MG63 (cell line): ENCODE measurements at regions not wholly inside any gene's neighbourhood (a gene's known extent, or its start where the extent isn't known, plus 50 kb on each side); places are given as distances from the start of the nearest gene placed in this dataset.
"Not testable (repeated sequence)": the region's sequence is repeated elsewhere in the genome, so short reads cannot be mapped to it uniquely, and the experiment has no call there.

Experiments used
- DNase-seq: peaks from one replicate; pipeline ENCODE4 v3.0.0-alpha.2; 2020
- H3K27me3 ChIP-seq: fragments of 250-450 bp; sonication (Bioruptor Pico); 2 replicates; pipeline ENCODE4 v1.5.1; 2020; ENCODE audit warnings: mild to moderate bottlenecking, moderate library complexity
- H3K36me3 ChIP-seq: fragments of 250-450 bp; sonication (Bioruptor Pico); 2 replicates; pipeline ENCODE4 v1.5.1; 2020; ENCODE audit warnings: mild to moderate bottlenecking, moderate library complexity
- H3K4me3 ChIP-seq: fragments of 250-450 bp; sonication (Bioruptor Pico); 2 replicates; pipeline ENCODE4 v1.5.1; 2020; ENCODE audit warnings: mild to moderate bottlenecking, moderate library complexity
- H3K9me3 ChIP-seq: fragments of 250-450 bp; sonication (Bioruptor Pico); 2 replicates; pipeline ENCODE4 v1.5.1; 2020; ENCODE audit warnings: mild to moderate bottlenecking, moderate library complexity

- Histone ChIP-seq H3K9me3 (no peaks in the 10 kb centered on the region), H3K4me3 (no peak overlapping the region), H3K27me3 (no peaks in the 10 kb centered on the region), H3K36me3 (no peaks in the 10 kb centered on the region)
- DNase-seq: no peak
These were observed 747.3 kb downstream of the ADCYAP1 start for GRCh38 chr18:1652018-1652417.

GRCh38 chr18:1653873-1654272 lies 749.2 kb downstream of the ADCYAP1 start:
- no peak for DNase-seq
- no peaks in the 10 kb centered on the region for H3K36me3 ChIP-seq
- no peaks in the 10 kb centered on the region for H3K27me3 ChIP-seq
- H3K4me3 ChIP-seq: no peak overlapping the region
- no peaks in the 10 kb centered on the region for H3K9me3 ChIP-seq

- Histone ChIP-seq H3K27me3 (no peaks in the 10 kb centered on the region), H3K9me3 (no peaks in the 10 kb centered on the region), H3K36me3 (no peaks in the 10 kb centered on the region), H3K4me3 (no peak overlapping the region)
- no peak for DNase-seq
These were observed 753.2 kb downstream of the ADCYAP1 start for GRCh38 chr18:1657876-1658275.

GRCh38 chr18:1658908-1659566 lies 754.4 kb downstream of the ADCYAP1 start:
- H3K4me3 ChIP-seq: no peak overlapping the region
- no peaks in the 10 kb centered on the region for H3K27me3 ChIP-seq
- no peak for DNase-seq
- no peaks in the 10 kb centered on the region for H3K9me3 ChIP-seq
- no peaks in the 10 kb centered on the region for H3K36me3 ChIP-seq

- no peaks in the 10 kb centered on the region for H3K27me3 ChIP-seq
- no peak overlapping the region for H3K4me3 ChIP-seq
- peak; percentile 28 for DNase-seq
- H3K9me3 ChIP-seq: no peaks in the 10 kb centered on the region
- H3K36me3 ChIP-seq: no peaks in the 10 kb centered on the region
These were observed 759.4 kb downstream of the ADCYAP1 start for GRCh38 chr18:1663879-1664705.

GRCh38 chr18:1665079-1665478 lies 760.4 kb downstream of the ADCYAP1 start:
- no peaks in the 10 kb centered on the region for H3K36me3 ChIP-seq
- H3K4me3 ChIP-seq: no peak overlapping the region
- no peaks in the 10 kb centered on the region for H3K27me3 ChIP-seq
- no peak for DNase-seq
- no peaks in the 10 kb centered on the region for H3K9me3 ChIP-seq

- no peaks in the 10 kb centered on the region for H3K9me3 ChIP-seq
- no peak for DNase-seq
- H3K27me3 ChIP-seq: no peaks in the 10 kb centered on the region
- H3K36me3 ChIP-seq: no peaks in the 10 kb centered on the region
- H3K4me3 ChIP-seq: no peak overlapping the region
These were observed 763.6 kb downstream of the ADCYAP1 start for GRCh38 chr18:1668279-1668678.

GRCh38 chr18:1671710-1672109 lies 767.0 kb downstream of the ADCYAP1 start:
- H3K9me3 ChIP-seq, DNase-seq, H3K27me3 ChIP-seq, H3K4me3 ChIP-seq, H3K36me3 ChIP-seq: not testable (repeated sequence)

GRCh38 chr18:1676387-1676786 lies 771.7 kb downstream of the ADCYAP1 start:
- no peak overlapping the region for H3K4me3 ChIP-seq
- H3K36me3 ChIP-seq: no peaks in the 10 kb centered on the region
- H3K27me3 ChIP-seq: no peaks in the 10 kb centered on the region
- no peaks in the 10 kb centered on the region for H3K9me3 ChIP-seq
- DNase-seq: no peak

- Histone ChIP-seq H3K9me3 (no peaks in the 10 kb centered on the region), H3K4me3 (no peak overlapping the region), H3K36me3 (no peaks in the 10 kb centered on the region), H3K27me3 (no peaks in the 10 kb centered on the region)
- DNase-seq: no peak
These were observed 775.4 kb downstream of the ADCYAP1 start for GRCh38 chr18:1680108-1680507.

GRCh38 chr18:1691863-1692262 lies 787.2 kb downstream of the ADCYAP1 start:
- Histone ChIP-seq H3K27me3 (no peaks in the 10 kb centered on the region), H3K36me3 (no peaks in the 10 kb centered on the region), H3K4me3 (no peak overlapping the region), H3K9me3 (no peaks in the 10 kb centered on the region)
- DNase-seq: no peak

GRCh38 chr18:1708006-1708405 lies 803.3 kb downstream of the ADCYAP1 start:
- DNase-seq: no peak
- Histone ChIP-seq H3K9me3 (no peaks in the 10 kb centered on the region), H3K36me3 (no peaks in the 10 kb centered on the region), H3K4me3 (no peak overlapping the region), H3K27me3 (no peaks in the 10 kb centered on the region)

GRCh38 chr18:1710114-1710513 lies 805.4 kb downstream of the ADCYAP1 start:
- Histone ChIP-seq H3K27me3 (no peaks in the 10 kb centered on the region), H3K36me3 (no peaks in the 10 kb centered on the region), H3K4me3 (no peak overlapping the region), H3K9me3 (no peaks in the 10 kb centered on the region)
- no peak for DNase-seq

- H3K4me3 ChIP-seq: no peak overlapping the region
- no peaks in the 10 kb centered on the region for H3K9me3 ChIP-seq
- no peaks in the 10 kb centered on the region for H3K27me3 ChIP-seq
- DNase-seq: no peak
- H3K36me3 ChIP-seq: no peaks in the 10 kb centered on the region
These were observed 827.5 kb downstream of the ADCYAP1 start for GRCh38 chr18:1732143-1732542.

GRCh38 chr18:1746131-1746530 lies 825.2 kb downstream of the METTL4 start:
- no peak overlapping the region for H3K4me3 ChIP-seq
- no peaks in the 10 kb centered on the region for H3K36me3 ChIP-seq
- no peaks in the 10 kb centered on the region for H3K27me3 ChIP-seq
- no peaks in the 10 kb centered on the region for H3K9me3 ChIP-seq
- no peak for DNase-seq

- no peak overlapping the region for H3K4me3 ChIP-seq
- no peak for DNase-seq
- no peaks in the 10 kb centered on the region for H3K36me3 ChIP-seq
- no peaks in the 10 kb centered on the region for H3K27me3 ChIP-seq
- H3K9me3 ChIP-seq: no peaks in the 10 kb centered on the region
These were observed 820.1 kb downstream of the METTL4 start for GRCh38 chr18:1751249-1751648.

- Histone ChIP-seq H3K4me3 (peak overlapping the region; percentile 10; the same call in 1 of the 2 replicates), H3K36me3 (no peaks in the 10 kb centered on the region), H3K27me3 (no peaks in the 10 kb centered on the region), H3K9me3 (no peaks in the 10 kb centered on the region)
- no peak for DNase-seq
These were observed 810.4 kb downstream of the METTL4 start for GRCh38 chr18:1760901-1761300.

GRCh38 chr18:1774261-1774660 lies 797.0 kb downstream of the METTL4 start:
- DNase-seq: no peak
- H3K4me3 ChIP-seq: no peak overlapping the region
- H3K27me3 ChIP-seq: no peaks in the 10 kb centered on the region
- no peaks in the 10 kb centered on the region for H3K9me3 ChIP-seq
- H3K36me3 ChIP-seq: no peaks in the 10 kb centered on the region
